ENCODE measurements at regions not wholly inside any gene's neighbourhood (a gene's known extent, or its start where the extent isn't known, plus 50 kb on each side); places are given as distances from the start of the nearest gene placed in this dataset.

DNA sequence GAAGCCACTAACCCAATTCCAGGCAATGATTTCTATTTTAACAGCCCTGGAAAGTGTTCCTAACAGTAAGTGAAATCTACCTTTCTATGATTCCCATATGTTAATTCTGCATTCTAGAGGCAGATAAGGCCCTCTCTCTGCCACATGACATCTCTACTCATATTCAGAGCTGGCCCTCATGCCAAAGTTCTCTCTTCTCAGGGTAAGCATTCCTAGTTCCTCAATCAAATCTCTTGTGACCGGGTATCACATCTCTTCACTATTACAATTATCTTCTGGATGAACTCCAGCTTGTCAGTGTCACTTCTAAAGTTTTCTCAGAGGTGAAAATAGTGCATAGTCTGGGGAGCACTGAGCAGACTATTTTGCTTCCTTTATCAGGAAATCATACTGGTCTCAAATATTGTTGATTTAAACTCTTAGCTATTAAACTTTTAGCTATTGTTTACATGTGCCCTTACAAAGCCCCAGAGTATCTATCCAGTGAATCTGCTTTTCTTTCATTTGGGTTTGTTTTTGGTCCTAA lies 66.4 kb upstream of the TNFSF18 start:
- no peak for TF ChIP-seq YY1 (IDR thresholded peaks at IDR 0.05; ENCODE audit: insufficient read depth, insufficient read length)
- TF ChIP-seq SUZ12 (IDR thresholded peaks at IDR 0.05; ENCODE audit: extremely low read depth, insufficient read depth, insufficient read length) = no peak
